NCI-H2081 treated with DMSO at 0.1 percent for 48 hours (cell line): ENCODE measurements at regions not wholly inside any gene's neighbourhood (a gene's known extent, or its start where the extent isn't known, plus 50 kb on each side); places are given as distances from the start of the nearest gene placed in this dataset.
"Not testable (repeated sequence)": the region's sequence is repeated elsewhere in the genome, so short reads cannot be mapped to it uniquely, and the experiment has no call there.

Source experiments
- DNase-seq: peaks from one replicate; lab custom pipeline; 2025; lab: John Stamatoyannopoulos, UW

GRCh38 chr4:123218981-123219380 is 177.6 kb upstream of the SPRY1 start:
- no peak for DNase-seq

GRCh38 chr4:123229286-123229685 is 167.3 kb upstream of the SPRY1 start:
- no peak for DNase-seq

DNA sequence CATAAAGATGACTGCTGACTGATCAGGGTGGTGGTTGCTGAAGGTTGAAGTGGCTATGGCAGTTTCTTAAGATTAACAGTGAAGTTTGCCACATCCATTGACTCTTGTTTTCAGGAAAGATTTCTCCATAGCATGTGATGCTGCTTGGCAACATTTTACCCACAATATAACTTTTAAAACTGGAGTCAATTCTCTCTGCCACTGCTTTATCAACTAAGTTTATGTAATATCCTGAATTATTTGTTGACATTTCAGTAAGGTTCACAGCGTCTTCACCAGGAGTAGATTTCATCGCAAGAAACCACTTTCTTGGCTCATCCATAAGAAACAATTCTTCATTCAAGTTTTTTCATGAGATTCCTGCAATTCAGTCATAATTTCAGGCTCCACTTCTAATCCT is 166.5 kb upstream of the SPRY1 start:
- no peak for DNase-seq

GRCh38 chr4:123232439-123232838 is 164.2 kb upstream of the SPRY1 start:
- DNase-seq, result no peak

GRCh38 chr4:123233136-123233768 is 163.3 kb upstream of the SPRY1 start:
- DNase-seq, result no peak

DNA sequence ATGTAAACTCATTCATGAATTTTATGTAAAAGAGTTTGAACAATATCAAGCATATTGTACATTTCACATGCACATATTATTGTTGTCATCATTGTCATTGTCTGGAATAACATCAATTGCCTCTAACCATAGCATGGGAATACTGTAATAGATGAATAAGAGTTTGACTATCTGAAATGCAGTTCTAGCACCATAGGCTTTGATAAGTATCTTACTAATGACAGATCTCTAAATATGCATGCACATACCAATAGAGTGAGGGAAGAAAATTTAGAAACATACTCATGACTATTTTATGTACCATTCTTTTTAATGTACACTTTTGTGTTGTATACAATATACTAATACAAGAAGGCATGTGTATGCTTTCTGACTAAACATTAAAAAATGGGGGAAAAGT is 161.6 kb upstream of the SPRY1 start:
- DNase-seq, result no peak

DNA sequence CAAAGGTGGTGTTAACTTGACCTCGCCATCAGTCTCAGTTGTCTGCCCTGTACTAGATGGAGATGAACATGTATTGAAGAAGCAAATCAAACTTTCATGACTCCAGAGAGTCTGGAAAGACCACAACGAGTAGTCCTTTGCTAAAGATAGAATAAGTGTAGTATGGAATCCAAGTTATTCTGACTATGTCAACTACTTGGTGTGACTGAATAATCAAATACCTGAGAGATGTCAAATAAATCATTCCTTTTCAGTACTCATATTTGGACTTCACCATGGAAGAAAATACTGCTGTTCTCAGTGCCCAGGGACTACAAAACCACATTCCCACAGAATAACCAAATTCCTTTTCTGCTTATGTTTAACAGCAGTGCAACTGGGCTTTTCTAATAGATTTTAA is 161.2 kb upstream of the SPRY1 start:
- no peak for DNase-seq

GRCh38 chr4:123236606-123237005 is 160.0 kb upstream of the SPRY1 start:
- no peak for DNase-seq

DNA sequence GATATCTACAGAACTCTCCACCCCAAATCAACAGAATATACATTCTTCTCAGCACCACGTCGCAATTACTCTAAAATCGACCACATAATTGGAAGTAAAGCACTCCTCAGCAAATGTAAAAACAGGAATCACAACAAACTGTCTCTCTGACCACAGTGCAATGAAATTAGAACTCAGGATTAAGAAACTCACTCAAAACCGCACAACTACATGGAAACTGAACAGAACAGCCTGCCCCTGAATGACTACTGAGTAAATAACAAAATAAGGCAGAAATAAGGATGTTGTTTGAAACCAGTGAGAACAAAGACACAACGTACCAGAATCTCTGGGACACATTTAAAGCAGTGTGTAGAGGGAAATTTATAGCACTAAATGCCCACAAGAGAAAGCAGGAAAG is 156.3 kb upstream of the SPRY1 start:
- not testable (repeated sequence) for DNase-seq

DNA sequence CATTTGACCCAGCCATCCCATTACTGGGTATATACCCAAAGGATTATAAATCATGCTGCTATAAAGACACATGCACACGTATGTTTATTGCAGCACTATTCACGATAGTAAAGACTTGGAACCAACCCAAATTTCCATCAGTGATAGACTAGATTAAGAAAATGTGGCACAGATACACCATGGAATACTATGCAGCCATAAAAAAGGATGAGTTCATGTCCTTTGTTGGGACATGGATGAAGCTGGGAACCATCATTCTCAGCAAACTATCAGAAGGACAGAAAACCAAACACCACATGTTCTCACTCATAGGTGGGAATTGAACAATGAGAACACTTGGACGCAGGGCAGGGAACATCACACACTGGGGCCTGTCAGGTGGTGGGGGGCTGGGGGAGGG is 153.4 kb upstream of the SPRY1 start:
- DNase-seq, result not testable (repeated sequence)

DNA sequence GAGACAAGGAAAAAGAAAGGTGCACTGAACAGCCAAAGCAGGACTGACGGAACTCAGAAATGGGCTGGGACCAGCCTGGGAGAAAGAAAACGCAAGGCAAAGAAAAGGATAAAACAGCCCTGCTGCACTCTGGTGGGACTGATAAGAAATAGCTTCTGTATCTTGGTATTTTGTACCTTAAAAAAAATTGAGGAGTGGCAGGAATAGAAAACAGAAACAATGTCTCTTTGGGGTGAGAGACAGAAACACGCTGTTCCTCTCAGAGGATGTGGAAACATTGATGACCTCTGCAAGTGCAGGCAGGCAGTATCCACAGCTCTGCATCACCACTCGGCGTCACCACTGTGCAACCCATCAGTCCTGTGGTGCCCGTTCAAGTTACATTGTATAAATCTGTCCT is 152.5 kb upstream of the SPRY1 start:
- DNase-seq, result no peak

DNA sequence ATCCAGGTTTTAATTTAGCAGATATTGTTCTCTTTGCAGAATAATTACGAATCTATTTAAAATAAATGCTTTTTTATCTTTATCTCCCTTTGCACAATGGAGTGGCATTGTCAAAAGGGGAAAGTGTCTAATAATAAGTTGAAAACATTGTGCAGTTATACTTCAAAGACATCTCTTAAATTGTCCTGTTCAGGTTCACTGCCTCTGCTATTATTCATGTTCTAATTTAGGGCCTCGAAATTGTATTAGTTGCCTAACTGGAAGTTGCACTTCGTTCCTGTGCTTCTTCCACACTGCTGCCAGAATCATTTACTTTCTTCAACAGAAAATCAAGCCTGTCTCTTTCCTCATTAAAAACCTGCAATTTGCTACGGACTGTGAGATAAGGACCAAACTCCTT is 150.5 kb upstream of the SPRY1 start:
- no peak for DNase-seq

DNA sequence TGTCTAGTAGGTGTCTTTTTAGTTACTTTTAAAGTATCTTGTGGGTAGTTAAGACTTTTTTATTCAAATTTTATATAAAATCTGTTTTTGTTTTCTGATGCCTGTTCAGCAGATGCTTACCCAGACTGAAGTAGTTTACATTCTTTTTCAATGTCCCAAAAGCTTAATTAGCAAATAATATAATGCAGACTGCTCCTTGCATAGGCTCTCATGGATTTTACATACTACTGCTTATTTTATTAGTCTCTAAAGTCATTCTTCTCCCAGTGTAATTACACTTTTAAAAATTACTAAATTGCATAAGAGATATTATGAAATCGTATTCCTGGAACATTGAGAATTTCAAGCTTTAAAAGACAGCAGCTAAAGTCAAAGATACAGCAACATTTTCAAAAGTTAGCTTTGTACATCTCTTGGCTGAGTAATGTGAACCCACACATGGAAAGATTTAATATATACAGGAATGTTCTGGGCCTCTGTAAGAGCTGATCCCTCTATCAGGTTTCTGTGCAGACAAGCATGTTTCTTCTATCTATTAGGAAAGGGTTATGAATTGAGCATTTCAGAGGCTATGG is 148.4 kb upstream of the SPRY1 start:
- no peak for DNase-seq

DNA sequence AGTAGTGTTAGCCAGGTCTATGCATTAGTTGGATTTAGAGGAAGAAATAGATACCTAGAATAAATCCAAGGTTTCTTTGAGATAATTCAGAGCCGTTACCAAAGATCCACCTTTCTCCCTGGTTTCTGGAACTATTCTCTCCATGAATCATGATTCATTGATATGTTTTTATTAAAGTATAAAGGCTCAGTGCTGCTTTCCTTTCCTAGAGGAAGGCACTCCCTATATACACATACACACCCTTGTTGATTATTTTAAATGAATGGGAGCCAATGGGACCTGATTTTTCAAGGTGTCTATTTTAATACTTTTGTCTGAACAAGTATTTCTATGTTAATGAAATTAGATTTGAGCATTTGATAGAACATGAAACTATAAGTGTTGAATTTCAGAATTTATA is 146.8 kb upstream of the SPRY1 start:
- DNase-seq, result no peak

DNA sequence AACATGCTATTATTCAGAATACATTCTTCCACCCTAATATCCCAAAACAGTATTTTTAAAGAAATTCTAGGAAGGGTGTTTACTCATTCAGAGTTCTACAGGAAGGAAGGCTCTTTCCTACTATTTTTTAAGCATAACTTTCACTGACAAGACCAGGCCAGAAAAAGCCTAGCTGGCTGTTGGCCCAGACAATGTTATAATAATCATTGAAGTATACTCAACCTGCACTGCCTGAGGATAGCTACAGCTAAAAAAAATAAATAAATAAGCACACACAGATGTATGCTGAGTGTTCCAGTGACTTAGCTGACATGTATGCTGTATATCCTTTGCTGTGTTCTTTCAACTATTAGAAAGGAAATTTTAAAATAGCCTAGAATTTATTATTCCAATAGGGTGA is 145.8 kb upstream of the SPRY1 start:
- DNase-seq, result no peak

- DNase-seq, result no peak
These were observed 140.6 kb upstream of the SPRY1 start for GRCh38 chr4:123255971-123256370.

DNA sequence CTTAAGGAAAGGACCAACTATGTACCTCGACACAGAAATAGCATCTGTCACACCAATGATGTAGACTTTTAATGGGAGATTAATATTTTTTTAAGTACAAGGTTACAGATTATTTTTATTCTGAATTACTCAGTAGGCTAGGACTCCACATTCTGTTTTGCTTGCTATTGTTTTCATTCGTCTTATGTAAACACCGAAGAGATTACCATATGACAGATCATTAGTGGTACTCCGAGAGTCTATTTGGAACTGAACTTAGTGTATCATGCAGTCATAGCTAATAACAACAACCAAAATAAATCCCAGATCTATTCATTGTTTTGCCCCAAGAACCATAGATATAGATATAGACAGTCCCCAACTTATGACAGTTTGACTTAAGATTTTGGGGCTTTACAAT is 139.7 kb upstream of the SPRY1 start:
- DNase-seq, result no peak

- DNase-seq, result no peak
These were observed 139.0 kb upstream of the SPRY1 start for GRCh38 chr4:123257591-123257990.

DNA sequence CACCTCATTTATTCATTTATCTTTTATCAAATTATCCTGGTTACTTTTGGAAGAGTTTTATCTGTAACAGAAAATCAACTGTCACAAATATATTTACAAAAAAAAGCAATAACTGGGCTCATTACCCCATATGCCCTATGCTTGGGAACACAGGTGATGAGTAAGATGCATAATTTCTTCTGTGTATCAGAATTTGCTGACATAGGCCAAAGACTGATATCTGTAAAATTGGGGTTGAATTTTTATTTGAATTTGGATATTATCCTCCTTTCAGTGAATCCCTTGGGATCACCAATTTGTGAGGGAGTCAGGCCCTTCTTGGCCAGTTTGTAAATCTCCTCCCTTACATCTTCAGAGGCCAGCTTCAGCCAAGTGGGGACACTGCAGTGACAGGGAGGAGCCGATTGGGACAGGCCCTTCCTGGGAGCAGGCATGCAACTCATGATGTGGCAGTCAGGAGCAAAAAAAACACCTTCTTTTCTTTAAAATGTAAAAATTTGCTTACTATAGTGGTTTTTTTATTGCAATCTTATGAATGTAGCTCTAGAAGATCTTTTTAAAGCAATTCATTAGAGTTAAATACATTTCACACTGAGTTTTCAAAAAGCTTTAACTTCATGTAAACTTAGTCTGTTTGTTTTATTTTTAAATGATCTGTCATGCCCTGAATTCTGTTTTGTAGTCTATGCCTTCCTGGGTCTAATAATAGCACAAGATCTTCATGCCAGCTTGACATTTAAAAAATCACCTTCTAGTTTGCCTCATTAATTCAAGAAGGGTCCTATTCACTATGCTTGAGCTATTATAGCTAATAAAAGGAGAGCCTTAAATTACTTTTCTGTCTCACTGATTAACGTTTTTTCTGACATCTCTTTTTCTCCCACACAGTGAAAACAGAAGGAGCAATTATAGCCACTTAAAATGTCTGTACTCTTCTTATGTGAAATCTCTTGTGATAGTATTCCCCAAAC is 136.6 kb upstream of the SPRY1 start:
- DNase-seq, result no peak

DNA sequence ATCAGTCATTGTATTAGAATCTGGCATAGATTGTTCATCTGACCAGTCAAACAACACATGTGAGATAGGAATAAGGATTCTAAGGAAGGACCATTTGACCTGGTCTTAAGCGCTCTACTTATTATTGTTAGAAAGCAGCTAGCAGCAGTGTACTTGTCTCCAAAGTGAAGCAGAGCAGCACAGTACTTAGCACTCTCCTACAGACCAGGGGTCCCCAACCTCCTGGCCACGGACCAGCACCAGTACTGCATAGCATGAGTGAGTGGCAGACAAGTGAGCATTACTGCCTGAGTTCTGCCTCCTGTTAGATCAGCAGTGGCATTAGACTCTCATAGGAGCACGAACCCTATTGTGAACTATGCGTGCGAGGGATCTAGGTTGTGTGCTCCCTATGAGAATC is 135.9 kb upstream of the SPRY1 start:
- DNase-seq, result no peak

- DNase-seq, result no peak
These were observed 134.5 kb upstream of the SPRY1 start for GRCh38 chr4:123262080-123262479.

- DNase-seq, result no peak
These were observed 131.2 kb upstream of the SPRY1 start for GRCh38 chr4:123265443-123265842.

DNA sequence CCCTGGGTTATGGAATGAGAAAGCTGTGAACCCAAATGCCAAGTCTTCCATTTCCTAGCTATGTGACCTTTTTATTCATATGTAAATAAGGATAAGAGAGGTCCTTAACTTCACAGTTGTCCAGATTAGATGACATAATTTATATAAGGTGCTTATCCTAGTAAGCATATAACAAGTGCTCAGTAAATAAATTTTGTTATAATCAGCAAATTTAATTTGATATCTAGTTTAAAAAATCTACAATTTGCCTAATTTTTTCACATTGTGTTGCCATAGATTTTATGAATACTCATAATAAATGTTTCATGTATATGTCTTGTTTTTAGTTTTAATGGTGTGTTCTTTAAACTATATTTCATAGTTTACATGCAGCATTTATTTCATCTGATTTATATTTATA is 130.4 kb upstream of the SPRY1 start:
- DNase-seq, result no peak
